ENCODE measurements at regions not wholly inside any gene's neighbourhood (a gene's known extent, or its start where the extent isn't known, plus 50 kb on each side); places are given as distances from the start of the nearest gene placed in this dataset.
"Not testable (repeated sequence)": the region's sequence is repeated elsewhere in the genome, so short reads cannot be mapped to it uniquely, and the experiment has no call there.

DNA sequence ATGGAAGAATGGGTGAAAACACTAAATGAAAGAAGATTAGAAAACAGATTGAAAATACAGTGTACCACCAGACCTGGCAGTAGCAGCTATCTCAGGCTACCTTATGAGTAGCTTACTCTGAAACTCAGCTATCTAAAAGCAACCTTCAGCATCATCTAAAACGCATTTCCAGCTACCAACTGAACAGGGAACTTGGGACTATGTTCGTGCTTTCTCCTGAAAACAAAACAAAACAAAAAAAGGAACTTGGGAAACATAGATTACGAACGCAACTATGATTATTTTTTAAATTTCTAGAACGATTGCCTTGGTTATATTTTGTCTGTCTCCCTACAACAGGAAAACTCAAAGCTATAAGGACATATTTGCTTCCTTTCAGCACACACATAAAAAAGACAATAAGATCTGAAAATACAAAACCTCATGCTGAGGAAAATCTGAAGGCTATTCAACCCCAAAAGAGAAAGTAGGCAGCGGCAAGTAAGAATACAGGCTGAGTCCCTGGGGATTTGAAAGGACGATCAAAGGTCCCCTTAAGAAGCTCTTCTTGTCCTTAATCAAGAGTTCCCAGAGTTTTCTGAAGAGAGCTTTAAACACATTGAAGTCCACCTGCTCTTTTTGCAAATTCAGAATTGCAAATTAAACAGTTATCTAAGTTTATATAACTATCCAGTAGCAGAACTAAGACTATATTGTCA, 53.4 kb downstream of the OR2K2 start:
- no peak for DNase-seq

DNA sequence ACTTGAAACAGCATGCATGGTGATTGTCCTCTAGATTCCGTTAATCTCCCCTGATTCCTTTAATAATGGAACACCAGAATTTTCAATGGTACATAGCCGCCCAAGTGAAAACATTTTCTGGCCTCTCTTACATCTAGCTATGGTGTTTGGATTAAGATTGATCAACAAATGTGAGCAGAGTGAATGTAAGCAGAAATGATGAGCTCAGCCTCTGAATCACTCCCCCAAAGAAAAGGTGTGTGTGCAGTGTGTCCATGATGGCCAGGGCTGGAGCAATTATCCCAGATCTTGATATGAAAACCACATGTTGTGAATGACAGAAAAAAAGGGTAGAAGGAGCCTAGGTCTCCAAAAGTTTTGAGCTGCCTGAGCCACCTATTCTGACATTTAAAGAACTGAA, 55.3 kb downstream of the OR2K2 start:
- DNase-seq = no peak

DNA sequence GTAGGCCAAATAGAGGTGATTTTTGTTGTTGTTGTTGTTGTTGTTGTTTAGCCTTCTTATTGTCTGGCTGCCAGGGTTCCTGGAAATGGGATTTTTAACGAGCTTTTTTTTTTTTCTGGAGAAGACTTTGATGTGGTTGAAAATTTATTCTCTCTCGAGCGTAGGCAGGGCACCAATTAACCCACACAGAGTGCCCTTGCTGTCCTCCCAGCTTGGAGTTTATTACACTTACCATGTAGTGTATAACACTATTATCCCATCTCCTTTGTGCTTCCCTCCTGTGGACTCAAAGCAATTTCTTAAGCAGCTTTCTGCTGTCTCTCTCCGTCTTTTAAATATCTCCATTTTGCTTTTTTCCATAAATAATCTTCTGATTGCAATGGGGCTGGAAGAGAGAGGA, 57.4 kb downstream of the OR2K2 start:
- no peak for DNase-seq

DNA sequence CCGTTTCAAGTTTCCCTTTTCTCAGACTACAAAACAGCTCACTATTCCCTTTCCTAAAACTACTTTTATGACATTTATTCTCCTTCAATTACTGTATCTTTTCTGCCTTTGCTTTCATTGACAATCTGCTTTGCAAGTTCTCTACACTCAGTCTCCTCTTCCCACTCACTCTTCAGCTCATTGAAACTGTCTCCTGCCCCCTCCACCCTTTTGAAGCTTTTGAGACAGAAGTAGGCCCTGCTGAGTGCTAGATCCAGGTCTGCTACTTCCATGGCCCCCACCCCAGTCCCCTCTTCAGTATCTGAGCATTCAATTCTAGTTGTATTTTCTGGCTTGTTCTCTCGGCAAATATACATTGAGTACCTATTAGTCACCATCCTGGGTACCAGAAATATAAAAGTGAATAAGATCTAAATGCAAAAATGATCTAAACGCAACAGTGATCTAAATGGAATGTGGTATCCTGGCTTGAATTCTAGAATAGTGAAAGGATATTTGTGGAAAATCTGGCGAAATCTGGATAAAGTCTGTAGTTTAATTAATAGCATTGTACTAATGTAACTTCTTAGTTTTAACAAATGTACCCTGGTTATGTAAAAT, 58.4 kb downstream of the OR2K2 start:
- no peak for DNase-seq

DNA sequence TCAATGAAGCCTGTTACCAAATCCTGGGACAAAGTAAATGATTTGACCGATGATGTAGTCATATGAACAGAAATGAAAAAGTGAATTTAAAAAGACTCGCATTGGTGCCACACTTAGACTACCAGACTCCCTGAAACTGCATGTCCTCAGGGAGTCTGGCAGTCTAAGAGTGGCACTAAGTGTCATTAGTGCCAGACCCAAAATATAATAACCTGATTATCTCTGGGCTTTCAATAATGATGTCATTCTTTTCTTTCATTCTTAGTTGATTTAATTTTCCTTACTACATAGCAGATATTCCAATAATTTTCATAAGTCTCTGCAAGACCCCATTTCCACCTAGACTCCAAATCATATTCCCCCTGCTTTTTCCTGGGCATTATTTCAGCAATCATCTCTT, 59.0 kb downstream of the OR2K2 start:
- DNase-seq = no peak

DNA sequence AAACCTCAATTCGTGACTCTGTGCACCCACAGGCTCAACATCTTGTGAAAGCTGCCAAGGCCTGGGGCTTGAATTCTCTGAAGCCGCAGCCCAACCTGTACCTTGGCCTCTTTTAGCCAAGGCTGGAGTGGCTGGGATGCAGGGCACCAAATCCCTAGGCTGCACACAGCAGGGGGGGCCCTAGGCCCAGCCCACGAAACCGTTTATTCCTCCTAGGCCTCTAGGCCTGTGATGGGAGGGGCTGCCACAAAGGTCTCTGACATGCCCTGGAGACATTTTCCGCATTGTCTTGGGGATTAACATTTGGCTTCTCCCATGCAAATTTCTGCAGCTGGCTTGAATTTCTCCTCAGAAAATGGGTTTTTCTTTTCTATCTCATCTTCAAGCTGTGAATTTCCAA, 64.0 kb downstream of the OR2K2 start:
- not testable (repeated sequence) for DNase-seq

DNA sequence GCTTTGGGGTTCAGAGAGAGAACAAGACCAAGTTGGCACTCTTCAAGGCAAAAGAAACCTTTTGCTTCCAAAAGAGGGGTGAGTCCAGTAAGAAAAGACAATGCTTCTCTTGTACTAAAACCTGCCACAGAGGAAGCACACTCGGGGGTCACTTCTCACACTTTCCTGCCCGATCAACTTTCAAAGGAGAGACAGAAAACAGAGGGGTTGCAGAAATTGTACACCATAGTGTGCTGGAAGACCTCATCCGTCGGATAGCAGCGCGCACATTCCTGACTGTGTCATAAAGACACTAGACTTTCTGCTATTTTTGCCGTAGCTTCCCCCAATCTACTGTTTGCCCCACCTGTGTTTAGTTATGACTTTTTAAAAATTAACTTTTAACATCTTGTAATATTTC, 66.9 kb downstream of the OR2K2 start:
- DNase-seq = no peak

DNA sequence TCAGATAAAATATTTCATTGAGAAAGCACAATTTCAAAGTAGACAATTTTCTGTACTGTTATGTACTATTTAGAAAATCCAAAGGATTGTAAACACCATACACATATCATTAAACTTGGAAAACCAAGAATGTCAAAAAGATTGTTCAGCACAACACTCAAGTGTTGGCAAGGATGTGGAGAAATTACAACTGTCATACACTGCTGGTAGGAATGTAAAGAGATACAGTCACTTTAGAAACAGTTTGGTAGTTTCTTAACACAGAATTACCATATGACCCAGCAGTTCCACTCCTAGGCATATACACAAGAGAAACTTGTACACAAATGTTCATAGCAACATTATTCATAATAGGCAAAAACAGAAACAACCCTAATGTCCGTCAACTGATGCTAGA, 71.2 kb downstream of the OR2K2 start:
- no peak for DNase-seq

DNA sequence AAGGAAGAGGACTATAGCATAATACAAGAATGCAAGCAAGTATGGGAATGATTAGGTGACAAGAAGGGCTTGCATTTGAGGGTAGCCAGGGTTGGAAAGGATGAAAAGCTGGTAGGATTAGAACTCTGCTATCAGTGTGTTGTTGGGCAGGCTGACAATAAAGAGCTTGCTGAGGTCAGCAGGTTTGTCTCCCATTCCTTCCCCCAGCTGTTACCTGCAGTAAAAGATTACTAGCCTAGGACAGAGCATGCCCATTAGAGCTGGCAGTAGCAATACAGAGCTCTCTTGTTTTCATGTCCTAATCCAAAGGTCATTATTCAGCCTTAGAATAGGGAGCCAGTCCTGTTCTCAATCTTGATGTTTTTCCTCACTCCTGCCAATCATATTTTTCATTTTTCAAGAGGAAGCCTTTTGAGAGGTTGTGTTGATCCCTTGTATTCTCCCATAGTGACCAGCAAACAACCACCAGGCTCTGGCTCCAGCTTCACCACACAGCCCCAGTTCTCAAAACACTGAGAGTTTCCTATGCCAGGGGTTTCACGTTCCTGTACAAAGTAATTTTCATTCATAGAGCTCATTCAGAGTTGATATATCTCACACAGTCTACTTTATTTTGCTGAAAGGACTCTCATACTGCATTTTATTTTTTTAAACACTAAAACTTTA, 71.7 kb downstream of the OR2K2 start:
- no peak for DNase-seq

DNA sequence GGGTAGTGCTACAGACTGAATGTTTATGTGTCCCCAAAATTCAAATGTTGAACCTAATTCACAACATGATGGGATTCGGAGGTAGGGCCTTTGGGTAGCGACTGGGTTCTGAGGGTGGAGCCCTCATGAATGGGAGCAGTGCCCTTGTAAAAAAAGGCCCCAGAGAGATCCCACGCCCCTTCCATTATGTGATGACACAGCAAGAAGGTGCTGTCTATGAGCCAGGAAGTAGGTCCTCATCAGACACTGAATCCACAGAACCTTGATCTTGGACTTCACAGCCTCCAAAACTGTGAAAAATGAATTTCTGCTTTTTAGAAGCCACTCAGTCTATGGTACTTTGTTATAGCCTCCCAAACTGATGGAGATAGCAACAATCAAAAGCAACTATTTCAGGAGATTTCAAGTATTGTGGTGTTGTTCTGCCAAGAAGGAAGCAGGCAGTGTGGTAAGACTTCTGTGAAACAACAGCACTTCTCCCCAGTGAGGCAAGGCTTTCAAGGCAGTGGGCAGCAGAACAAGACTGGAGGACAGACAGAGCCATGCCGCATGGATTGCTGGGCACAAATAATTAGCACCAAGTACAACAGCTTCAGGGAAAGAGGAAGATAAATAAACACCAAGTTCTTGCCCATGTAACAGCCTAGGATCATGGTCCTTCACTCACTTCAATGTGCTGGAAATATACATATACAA, 76.1 kb downstream of the OR2K2 start:
- DNase-seq = no peak

DNA sequence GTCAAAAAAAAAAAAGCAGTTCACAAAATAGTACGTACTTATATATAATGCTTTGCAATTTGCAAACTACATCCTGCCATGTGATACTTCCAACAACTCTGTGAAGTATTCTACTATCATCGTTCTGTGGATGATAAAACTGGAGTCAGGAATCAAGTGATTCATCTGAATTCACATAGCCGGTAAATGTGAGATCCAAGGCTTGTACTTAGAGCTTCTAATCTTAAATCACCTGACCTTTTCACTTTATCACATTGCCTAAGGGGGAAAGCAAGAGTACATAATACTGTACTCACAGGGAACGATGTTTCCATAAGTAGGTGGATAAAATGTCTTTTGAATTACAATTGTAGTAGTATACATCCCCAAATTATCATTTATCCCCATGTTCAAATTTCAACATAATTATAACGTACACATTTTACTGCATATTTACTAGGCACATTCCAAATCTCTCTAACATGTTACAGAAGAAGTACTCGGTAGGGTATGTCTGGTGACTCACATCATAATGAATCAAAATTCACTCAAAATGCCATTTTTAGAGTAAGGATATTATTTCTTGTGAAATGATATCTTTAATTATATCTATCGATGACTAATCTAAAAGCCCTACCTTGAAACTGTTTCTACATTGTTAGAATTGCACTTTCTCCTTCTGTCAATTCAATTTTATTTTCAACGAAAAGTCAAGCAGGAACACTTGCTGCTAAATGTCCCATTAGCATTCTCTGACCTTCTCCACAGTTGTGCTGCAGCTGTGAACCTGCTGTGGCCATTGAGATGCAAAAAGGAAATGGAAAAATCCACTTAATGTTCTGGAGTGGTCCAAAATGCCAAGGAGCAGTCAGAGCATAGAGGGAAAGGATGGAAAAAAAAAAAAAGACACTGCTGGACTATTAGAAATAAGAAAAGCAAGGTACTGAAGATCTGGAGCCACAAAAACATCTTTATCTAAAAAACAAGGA, 78.9 kb downstream of the OR2K2 start:
- no peak for DNase-seq

DNA sequence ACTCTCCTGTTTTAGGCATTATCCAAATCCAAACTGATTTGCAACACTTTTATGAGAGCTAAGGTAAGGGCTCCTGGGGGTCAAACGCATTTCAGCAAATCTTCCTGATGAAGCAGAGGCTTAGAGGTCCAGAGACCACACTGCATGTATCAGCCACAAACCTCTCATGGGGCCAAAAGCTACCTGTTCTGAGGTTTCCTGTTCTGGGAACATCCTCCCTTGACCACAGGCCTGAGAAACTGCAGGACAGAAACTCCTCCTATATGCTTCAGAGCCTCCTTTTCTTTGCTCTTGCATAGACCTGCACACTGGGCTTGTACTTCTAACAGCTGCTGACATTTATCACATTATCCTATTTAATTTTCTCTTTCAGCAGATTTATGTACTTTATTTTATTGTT, 92.6 kb downstream of the OR2K2 start:
- no peak for DNase-seq

DNA sequence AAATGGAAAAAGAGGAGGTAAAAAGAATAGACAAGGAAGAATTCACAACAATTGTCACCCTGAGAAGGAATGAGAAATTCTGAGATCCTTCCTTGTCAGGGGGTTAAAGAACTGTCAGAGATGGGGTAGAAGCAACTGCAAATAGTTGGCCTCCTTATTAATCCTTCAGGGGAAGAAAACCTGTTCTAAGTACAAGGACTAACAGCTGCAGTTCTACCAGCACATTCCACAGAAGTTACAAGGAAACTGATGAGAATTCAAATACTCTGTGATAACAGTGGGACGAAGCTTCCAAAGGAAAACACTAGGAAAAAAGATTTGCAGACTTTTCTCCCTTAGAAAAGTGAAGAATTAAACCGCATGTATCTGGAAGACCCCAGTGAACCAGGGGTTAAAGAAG, 93.7 kb downstream of the OR2K2 start:
- DNase-seq = no peak

DNA sequence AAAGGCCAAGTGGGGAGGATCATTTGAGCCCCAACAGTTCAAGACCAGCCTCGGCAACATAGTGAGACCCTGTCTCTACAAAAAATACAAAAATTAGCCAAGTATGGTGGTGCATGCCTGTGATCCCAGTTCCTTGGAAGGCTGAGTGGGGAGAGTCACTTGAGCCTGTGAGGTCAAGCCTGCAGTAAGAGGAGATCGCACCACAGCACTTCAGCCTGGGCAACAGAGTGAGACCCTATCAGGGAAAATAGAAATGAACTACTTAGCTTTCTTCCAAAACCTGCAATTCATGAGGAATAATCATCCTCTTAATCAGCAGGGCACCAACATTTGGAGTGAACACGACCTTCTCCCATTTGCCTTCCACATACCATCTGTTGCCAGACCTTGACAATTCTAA, 96.1 kb downstream of the OR2K2 start:
- no peak for DNase-seq

DNA sequence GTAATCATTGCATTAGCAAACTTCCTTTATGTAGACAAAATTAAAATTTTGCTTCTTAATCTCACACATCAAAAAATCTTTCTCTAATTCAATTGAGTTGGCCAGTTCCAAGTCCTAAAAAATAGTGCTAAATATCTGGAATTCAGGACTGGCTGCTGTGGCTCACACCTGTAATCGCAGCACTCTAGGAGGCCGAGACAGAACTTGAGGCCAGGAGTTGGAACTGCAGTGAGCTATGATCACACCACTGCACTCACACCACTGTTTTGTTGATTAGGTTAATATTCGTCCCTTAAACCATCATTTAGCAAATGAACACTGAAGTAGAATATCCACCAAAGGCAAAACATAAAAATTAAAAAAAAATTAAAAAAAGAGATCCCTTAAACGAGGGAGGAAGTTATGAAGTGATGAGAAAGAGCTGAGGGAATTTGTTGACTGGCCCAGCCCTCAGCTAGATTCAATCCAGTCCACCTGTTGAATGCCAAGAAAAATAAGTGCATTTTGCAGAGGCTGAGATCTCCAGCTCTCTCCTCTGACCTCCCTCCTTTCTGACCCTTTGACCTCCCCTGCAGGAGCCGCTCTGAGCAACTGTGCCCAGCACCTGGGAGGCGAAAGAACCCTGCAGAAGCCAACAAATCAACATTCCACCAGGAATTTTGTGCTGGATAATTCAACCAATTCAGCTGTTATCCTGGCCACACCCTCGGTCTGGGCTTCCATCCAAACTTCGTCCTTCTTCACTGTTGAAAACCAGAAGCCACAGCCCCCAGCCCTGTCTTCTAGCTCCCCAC, 96.8 kb downstream of the OR2K2 start:
- no peak for DNase-seq

DNA sequence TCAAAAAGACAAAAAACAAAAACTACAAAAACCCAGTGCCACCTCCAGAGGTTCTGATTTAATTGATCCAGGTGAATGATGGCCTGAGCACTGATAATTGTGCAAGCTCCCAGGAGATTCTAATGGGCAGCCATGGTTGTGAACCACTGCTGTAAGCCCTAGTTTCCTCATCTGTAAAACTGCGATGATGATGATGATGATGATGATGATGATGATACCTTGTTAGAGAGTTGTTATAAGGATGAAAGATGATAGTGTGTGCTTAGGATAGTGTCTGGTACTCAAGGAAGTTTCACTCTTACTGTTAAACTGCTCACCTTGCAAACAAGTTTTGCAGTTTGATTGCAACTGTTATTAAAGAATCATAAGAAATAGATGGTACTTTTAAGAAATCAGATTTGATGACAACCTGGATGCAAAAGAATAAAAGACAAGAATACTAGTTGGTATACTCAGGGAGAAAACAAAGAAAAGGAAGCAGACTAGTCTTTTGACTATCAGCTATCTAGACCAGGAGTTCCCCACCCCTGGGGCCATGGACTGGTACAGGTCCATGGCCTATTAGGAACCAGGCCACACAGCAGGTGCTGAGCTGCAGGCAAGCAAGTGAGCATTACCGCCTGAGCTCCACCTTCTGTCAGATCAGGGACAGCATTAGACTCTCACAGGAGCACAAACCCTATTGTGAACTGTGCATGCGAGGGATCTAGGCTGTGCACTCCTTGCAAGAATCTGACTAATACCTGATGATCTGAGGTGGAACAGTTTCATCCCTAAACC, 98.0 kb downstream of the OR2K2 start:
- DNase-seq = no peak

DNA sequence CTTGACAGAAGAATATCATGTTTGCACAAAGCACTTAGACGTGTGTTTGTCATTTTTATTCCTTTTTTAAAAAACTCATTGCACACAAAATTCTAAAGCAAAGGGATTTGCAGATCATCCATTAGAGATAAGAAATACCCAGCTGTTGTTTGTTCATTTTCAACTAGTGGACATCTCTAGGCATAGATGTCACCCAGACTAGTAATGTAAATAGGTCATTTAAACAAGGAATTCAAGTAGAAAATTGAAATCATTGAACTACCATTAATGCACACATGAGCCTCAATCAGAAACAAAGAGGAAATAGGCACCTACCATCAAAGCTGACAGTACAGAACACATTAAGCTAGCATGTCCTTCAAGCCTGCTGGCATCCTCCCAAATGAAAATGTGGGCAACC, 107.3 kb downstream of the OR2K2 start:
- no peak for DNase-seq

DNA sequence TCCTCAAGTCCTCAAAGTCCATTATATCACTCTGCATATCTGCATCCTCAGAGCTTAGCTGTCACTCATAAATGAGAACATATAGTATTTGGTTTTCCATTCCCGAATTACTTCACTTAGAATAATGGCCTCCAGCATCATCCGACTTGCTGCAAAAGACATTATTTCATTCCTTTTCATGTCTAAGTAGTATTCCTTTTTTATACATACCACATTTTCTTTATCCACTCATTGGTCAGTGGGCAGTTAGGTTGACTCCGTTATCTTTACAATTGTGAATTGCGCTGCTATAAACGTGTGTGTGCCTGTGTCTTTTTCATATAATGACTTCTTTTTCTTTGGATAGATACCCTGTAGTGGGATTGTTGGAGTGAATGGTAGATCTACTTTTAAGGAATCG, 117.2 kb downstream of the OR2K2 start:
- no peak for DNase-seq

DNA sequence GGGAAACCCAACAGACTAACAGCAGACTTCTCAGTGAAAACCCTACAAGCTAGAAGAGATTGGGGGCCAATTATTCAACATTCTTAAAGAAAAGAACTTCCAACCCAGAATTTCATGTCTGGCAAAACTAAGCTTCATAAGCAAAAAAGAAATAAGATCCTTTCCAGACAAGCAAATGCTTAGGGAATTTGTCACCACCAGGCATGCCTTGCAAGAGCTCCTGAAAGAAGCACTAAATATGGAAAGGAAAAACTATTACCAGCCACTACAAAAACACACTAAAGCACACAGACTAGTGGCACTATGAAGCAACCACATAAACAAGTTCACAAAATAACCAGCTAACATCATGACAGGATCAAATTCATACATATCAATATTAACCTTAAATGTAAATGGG, 131.1 kb downstream of the OR2K2 start:
- no peak for DNase-seq

DNA sequence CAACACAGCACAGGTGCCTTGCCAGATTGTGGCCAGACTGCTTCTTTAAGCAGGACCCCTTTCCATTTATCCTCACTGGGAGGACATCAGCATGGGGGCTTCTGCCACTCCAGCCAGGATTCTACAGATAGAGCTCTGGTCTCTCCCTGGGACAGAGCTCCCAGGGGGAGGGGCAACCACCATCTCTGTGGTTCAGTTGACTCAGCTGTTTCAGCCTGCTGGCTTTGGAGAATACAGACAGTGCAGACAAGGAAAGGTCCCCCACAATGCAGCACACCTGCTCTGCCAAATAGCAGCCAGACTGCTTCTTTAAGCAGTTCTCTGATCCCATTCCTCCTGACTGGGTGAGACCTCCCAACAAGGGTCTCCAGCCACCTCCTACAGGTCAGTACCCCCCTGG, 132.8 kb downstream of the OR2K2 start:
- DNase-seq = no peak

DNA sequence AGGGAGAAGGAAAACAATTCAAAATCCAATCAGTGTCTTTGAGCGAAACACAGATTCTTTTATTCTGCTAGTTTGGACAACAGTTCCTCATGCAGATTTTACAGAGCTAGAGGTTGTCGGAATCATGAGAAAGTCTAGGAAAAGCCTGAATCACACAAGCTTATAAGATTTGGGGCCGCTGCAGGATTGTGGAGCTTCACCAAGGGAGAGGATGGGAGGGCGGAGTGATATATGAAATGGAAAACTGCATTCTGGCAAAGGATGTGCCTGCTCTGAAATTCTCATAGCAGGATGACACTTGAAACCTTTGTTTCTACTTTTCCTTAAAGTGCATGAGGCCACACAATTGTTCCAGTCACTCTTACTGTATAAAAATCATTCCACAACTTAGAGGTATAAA, 134.3 kb downstream of the OR2K2 start:
- no peak for DNase-seq
